OCI-LY3 (cell line): ENCODE measurements at regions not wholly inside any gene's neighbourhood (a gene's known extent, or its start where the extent isn't known, plus 50 kb on each side); places are given as distances from the start of the nearest gene placed in this dataset.

ENCODE experiments used
- EZH2phosphoT487 ChIP-seq: fragments of 200-600 bp; shearing (Covaris generic); IDR thresholded peaks from 2 replicates; pipeline ENCODE4 v1.6.1; 2018; ENCODE audit warnings: antibody characterized with exemption, mixed run types, low read depth
- TF ChIP-seq, protein P1 (sequence below): fragments of 200-600, 300-600 bp; sonication (generic); IDR thresholded peaks from 2 replicates; pipeline ENCODE4 v1.5.1; 2014; ENCODE audit warnings: antibody characterized with exemption, low read length, low read depth

DNA sequence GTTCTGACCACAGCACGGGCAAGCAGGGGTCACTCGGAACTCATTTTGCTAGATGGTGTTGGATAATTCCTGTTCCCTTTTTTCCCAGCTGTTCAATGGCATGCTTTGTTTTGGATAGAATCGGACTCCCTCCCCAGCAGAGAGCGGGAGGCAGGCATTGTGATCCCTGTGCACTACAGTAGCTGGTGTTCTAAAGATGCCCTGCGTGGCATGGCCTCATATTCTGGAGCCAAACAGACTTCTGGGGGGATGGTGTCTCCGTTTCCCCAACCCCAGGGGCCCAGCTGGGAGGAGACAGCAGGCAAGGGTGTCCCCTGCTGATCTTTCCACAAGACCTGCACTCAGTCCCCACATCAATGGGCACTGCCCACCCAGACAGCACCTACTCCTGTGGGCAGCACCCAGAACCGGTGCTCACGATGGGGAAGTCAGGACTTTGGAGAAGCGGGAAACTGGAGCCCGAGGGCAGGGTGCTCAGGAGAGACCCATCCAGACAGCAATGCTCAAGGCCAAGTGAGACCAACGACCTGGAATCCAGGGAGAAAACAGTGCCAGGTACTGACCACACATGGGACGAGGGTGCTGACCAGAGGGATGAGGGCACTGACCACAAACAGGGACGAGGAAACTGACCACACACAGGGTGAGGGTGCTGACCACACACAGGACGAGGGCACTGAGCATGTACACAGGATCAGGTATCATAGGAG lies 934.9 kb downstream of the BRD1 start:
- TF ChIP-seq, protein P1, sequence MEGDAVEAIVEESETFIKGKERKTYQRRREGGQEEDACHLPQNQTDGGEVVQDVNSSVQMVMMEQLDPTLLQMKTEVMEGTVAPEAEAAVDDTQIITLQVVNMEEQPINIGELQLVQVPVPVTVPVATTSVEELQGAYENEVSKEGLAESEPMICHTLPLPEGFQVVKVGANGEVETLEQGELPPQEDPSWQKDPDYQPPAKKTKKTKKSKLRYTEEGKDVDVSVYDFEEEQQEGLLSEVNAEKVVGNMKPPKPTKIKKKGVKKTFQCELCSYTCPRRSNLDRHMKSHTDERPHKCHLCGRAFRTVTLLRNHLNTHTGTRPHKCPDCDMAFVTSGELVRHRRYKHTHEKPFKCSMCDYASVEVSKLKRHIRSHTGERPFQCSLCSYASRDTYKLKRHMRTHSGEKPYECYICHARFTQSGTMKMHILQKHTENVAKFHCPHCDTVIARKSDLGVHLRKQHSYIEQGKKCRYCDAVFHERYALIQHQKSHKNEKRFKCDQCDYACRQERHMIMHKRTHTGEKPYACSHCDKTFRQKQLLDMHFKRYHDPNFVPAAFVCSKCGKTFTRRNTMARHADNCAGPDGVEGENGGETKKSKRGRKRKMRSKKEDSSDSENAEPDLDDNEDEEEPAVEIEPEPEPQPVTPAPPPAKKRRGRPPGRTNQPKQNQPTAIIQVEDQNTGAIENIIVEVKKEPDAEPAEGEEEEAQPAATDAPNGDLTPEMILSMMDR: no peak
- no peak for TF ChIP-seq EZH2phosphoT487
